ENCODE measurements at regions not wholly inside any gene's neighbourhood (a gene's known extent, or its start where the extent isn't known, plus 50 kb on each side); places are given as distances from the start of the nearest gene placed in this dataset.

- no peak overlapping the region for H3K4me3 ChIP-seq (ENCODE audit: low read length)
- peaks cover 4% of the 10 kb centered on the region for H3K9me3 ChIP-seq (ENCODE audit: control insufficient read depth, low read length)
- no peak overlapping the region for H3K9ac ChIP-seq (ENCODE audit: low read length)
- H3K4me1 ChIP-seq (ENCODE audit: control insufficient read depth, insufficient read depth, low read length): no peaks in the 10 kb centered on the region
- no peaks in the 10 kb centered on the region for H3K36me3 ChIP-seq (ENCODE audit: control insufficient read depth, insufficient read depth, low read length, severe bottlenecking)
- no peaks in the 10 kb centered on the region for H3K27me3 ChIP-seq (replicated peaks; ENCODE audit: control insufficient read depth, insufficient read depth, low read length)
- no peak for DNase-seq (ENCODE audit: low read depth)
These were observed 343.1 kb downstream of the LPIN1 start for GRCh38 chr2:12089496-12089895.

- H3K9me3 ChIP-seq (ENCODE audit: control insufficient read depth, low read length): peaks cover 4% of the 10 kb centered on the region
- H3K4me1 ChIP-seq (ENCODE audit: control insufficient read depth, insufficient read depth, low read length): no peaks in the 10 kb centered on the region
- no peak for DNase-seq (ENCODE audit: low read depth)
- H3K27me3 ChIP-seq (replicated peaks; ENCODE audit: control insufficient read depth, insufficient read depth, low read length): no peaks in the 10 kb centered on the region
- no peak overlapping the region for H3K9ac ChIP-seq (ENCODE audit: low read length)
- H3K36me3 ChIP-seq (ENCODE audit: control insufficient read depth, insufficient read depth, low read length, severe bottlenecking): no peaks in the 10 kb centered on the region
- no peak overlapping the region for H3K4me3 ChIP-seq (ENCODE audit: low read length)
These were observed 343.6 kb downstream of the LPIN1 start for GRCh38 chr2:12090072-12090471.

GRCh38 chr2:12090590-12090989 is 344.2 kb downstream of the LPIN1 start:
- Histone ChIP-seq H3K9me3 (ENCODE audit: control insufficient read depth, low read length) (peaks cover 4% of the 10 kb centered on the region), H3K4me1 (ENCODE audit: control insufficient read depth, insufficient read depth, low read length) (no peaks in the 10 kb centered on the region), H3K36me3 (ENCODE audit: control insufficient read depth, insufficient read depth, low read length, severe bottlenecking) (no peaks in the 10 kb centered on the region), H3K9ac (ENCODE audit: low read length) (no peak overlapping the region), H3K4me3 (ENCODE audit: low read length) (no peak overlapping the region), H3K27me3 (replicated peaks; ENCODE audit: control insufficient read depth, insufficient read depth, low read length) (no peaks in the 10 kb centered on the region)
- DNase-seq (ENCODE audit: low read depth): no peak

- H3K4me3 ChIP-seq (ENCODE audit: low read length): no peak overlapping the region
- H3K9ac ChIP-seq (ENCODE audit: low read length): no peak overlapping the region
These were observed 344.9 kb downstream of the LPIN1 start for GRCh38 chr2:12091201-12091806.

GRCh38 chr2:12094134-12094533 is 347.7 kb downstream of the LPIN1 start:
- H3K4me3 ChIP-seq (ENCODE audit: low read length): no peak overlapping the region
- no peaks in the 10 kb centered on the region for H3K9me3 ChIP-seq (ENCODE audit: control insufficient read depth, low read length)
- no peaks in the 10 kb centered on the region for H3K4me1 ChIP-seq (ENCODE audit: control insufficient read depth, insufficient read depth, low read length)
- no peaks in the 10 kb centered on the region for H3K36me3 ChIP-seq (ENCODE audit: control insufficient read depth, insufficient read depth, low read length, severe bottlenecking)
- DNase-seq (ENCODE audit: low read depth): no peak
- no peak overlapping the region for H3K9ac ChIP-seq (ENCODE audit: low read length)
- H3K27me3 ChIP-seq (replicated peaks; ENCODE audit: control insufficient read depth, insufficient read depth, low read length): no peaks in the 10 kb centered on the region

More at GRCh38 chr2:12091201-12091806, 344.9 kb downstream of the LPIN1 start:
- Histone ChIP-seq H3K9me3 (ENCODE audit: control insufficient read depth, low read length) (peaks cover 4% of the 10 kb centered on the region), H3K36me3 (ENCODE audit: control insufficient read depth, insufficient read depth, low read length, severe bottlenecking) (no peaks in the 10 kb centered on the region), H3K27me3 (replicated peaks; ENCODE audit: control insufficient read depth, insufficient read depth, low read length) (no peaks in the 10 kb centered on the region), H3K4me1 (ENCODE audit: control insufficient read depth, insufficient read depth, low read length) (no peaks in the 10 kb centered on the region)
- peak; percentile 59 for DNase-seq (ENCODE audit: low read depth)

- no peaks in the 10 kb centered on the region for H3K4me1 ChIP-seq (ENCODE audit: control insufficient read depth, insufficient read depth, low read length)
- no peaks in the 10 kb centered on the region for H3K27me3 ChIP-seq (replicated peaks; ENCODE audit: control insufficient read depth, insufficient read depth, low read length)
- no peaks in the 10 kb centered on the region for H3K36me3 ChIP-seq (ENCODE audit: control insufficient read depth, insufficient read depth, low read length, severe bottlenecking)
- no peak for DNase-seq (ENCODE audit: low read depth)
- H3K4me3 ChIP-seq (ENCODE audit: low read length): no peak overlapping the region
- no peaks in the 10 kb centered on the region for H3K9me3 ChIP-seq (ENCODE audit: control insufficient read depth, low read length)
- no peak overlapping the region for H3K9ac ChIP-seq (ENCODE audit: low read length)
These were observed 349.8 kb downstream of the LPIN1 start for GRCh38 chr2:12096051-12096787.

GRCh38 chr2:12096788-12097449 is 350.5 kb downstream of the LPIN1 start:
- no peak overlapping the region for H3K9ac ChIP-seq (ENCODE audit: low read length)

GRCh38 chr2:12097859-12098258 is 351.4 kb downstream of the LPIN1 start:
- H3K4me1 ChIP-seq (ENCODE audit: control insufficient read depth, insufficient read depth, low read length): no peaks in the 10 kb centered on the region
- no peaks in the 10 kb centered on the region for H3K9me3 ChIP-seq (ENCODE audit: control insufficient read depth, low read length)
- H3K9ac ChIP-seq (ENCODE audit: low read length): no peak overlapping the region
- H3K4me3 ChIP-seq (ENCODE audit: low read length): no peak overlapping the region
- no peaks in the 10 kb centered on the region for H3K36me3 ChIP-seq (ENCODE audit: control insufficient read depth, insufficient read depth, low read length, severe bottlenecking)
- H3K27me3 ChIP-seq (replicated peaks; ENCODE audit: control insufficient read depth, insufficient read depth, low read length): no peaks in the 10 kb centered on the region
- no peak for DNase-seq (ENCODE audit: low read depth)

More at GRCh38 chr2:12096788-12097449, 350.5 kb downstream of the LPIN1 start:
- Histone ChIP-seq H3K36me3 (ENCODE audit: control insufficient read depth, insufficient read depth, low read length, severe bottlenecking) (no peaks in the 10 kb centered on the region), H3K9me3 (ENCODE audit: control insufficient read depth, low read length) (no peaks in the 10 kb centered on the region), H3K4me3 (ENCODE audit: low read length) (no peak overlapping the region), H3K27me3 (replicated peaks; ENCODE audit: control insufficient read depth, insufficient read depth, low read length) (no peaks in the 10 kb centered on the region), H3K4me1 (ENCODE audit: control insufficient read depth, insufficient read depth, low read length) (no peaks in the 10 kb centered on the region)
- DNase-seq (ENCODE audit: low read depth): no peak

- Histone ChIP-seq H3K36me3 (ENCODE audit: control insufficient read depth, insufficient read depth, low read length, severe bottlenecking) (no peaks in the 10 kb centered on the region), H3K4me1 (ENCODE audit: control insufficient read depth, insufficient read depth, low read length) (no peaks in the 10 kb centered on the region), H3K27me3 (replicated peaks; ENCODE audit: control insufficient read depth, insufficient read depth, low read length) (no peaks in the 10 kb centered on the region), H3K4me3 (ENCODE audit: low read length) (no peak overlapping the region), H3K9me3 (ENCODE audit: control insufficient read depth, low read length) (no peaks in the 10 kb centered on the region), H3K9ac (ENCODE audit: low read length) (no peak overlapping the region)
- DNase-seq (ENCODE audit: low read depth): no peak
These were observed 352.9 kb downstream of the LPIN1 start for GRCh38 chr2:12099374-12099773.

- no peak for DNase-seq (ENCODE audit: low read depth)
- H3K4me3 ChIP-seq (ENCODE audit: low read length): no peak overlapping the region
- no peaks in the 10 kb centered on the region for H3K27me3 ChIP-seq (replicated peaks; ENCODE audit: control insufficient read depth, insufficient read depth, low read length)
These were observed 356.2 kb downstream of the LPIN1 start for GRCh38 chr2:12102679-12103078.

GRCh38 chr2:12105180-12105579 is 358.7 kb downstream of the LPIN1 start:
- no peaks in the 10 kb centered on the region for H3K27me3 ChIP-seq (replicated peaks; ENCODE audit: control insufficient read depth, insufficient read depth, low read length)
- no peak overlapping the region for H3K9ac ChIP-seq (ENCODE audit: low read length)
- H3K36me3 ChIP-seq (ENCODE audit: control insufficient read depth, insufficient read depth, low read length, severe bottlenecking): no peaks in the 10 kb centered on the region
- DNase-seq (ENCODE audit: low read depth): no peak
- H3K9me3 ChIP-seq (ENCODE audit: control insufficient read depth, low read length): no peaks in the 10 kb centered on the region
- H3K4me3 ChIP-seq (ENCODE audit: low read length): no peak overlapping the region
- H3K4me1 ChIP-seq (ENCODE audit: control insufficient read depth, insufficient read depth, low read length): peaks cover 5% of the 10 kb centered on the region

More at GRCh38 chr2:12102679-12103078, 356.2 kb downstream of the LPIN1 start:
- Histone ChIP-seq H3K4me1 (ENCODE audit: control insufficient read depth, insufficient read depth, low read length) (peaks cover 5% of the 10 kb centered on the region), H3K9me3 (ENCODE audit: control insufficient read depth, low read length) (no peaks in the 10 kb centered on the region), H3K9ac (ENCODE audit: low read length) (no peak overlapping the region), H3K36me3 (ENCODE audit: control insufficient read depth, insufficient read depth, low read length, severe bottlenecking) (no peaks in the 10 kb centered on the region)

All from adipocyte (in vitro differentiated cells).